Psoas muscle (tissue), 7 donors: ENCODE measurements at regions not wholly inside any gene's neighbourhood (a gene's known extent, or its start where the extent isn't known, plus 50 kb on each side); places are given as distances from the start of the nearest gene placed in this dataset.

ENCODE experiments used
- ATAC-seq, 4 donors: fragments of 200-7000 bp; cut with Tn5 transposase; one replicate each; pipeline ENCODE4 v1.9.1; 2020; ENCODE audit warnings: moderate library complexity in 3 of 4, mild to moderate bottlenecking in 2 of 4
- DNase-seq, 2 donors: peaks; one replicate each; pipeline ENCODE4 v3.0.0-alpha.2; 2020
- H3K27ac ChIP-seq: fragments of 200-600 bp; one replicate; pipeline ENCODE4 v1.8.0; 2022
- H3K27me3 ChIP-seq, 3 donors: fragments of 200-600 bp in 1 of 3; one replicate each; pipeline versions ENCODE4 v1.6.1 to v1.8.0; 2013 to 2022; ENCODE audit warnings: low read length in 2 of 3, mild to moderate bottlenecking in 2 of 3, moderate library complexity in 1 of 3; ENCODE audit not compliant: insufficient read depth in 3 of 3
- H3K36me3 ChIP-seq, 2 donors: fragments of 200-600 bp in 1 of 2; one replicate each; pipeline versions ENCODE4 v1.6.1 to v1.8.0; 2013 to 2022; ENCODE audit warnings: low read depth in 1 of 2, mild to moderate bottlenecking in 1 of 2, moderate library complexity in 1 of 2; ENCODE audit not compliant: insufficient read depth in 1 of 2
- H3K4me1 ChIP-seq: fragments of 200-600 bp; one replicate; pipeline ENCODE4 v1.8.0; 2022
- H3K4me3 ChIP-seq: fragments of 200-600 bp; one replicate; pipeline ENCODE4 v1.8.0; 2022; ENCODE audit warnings: mild to moderate bottlenecking
- H3K9me3 ChIP-seq: fragments of 200-600 bp; one replicate; pipeline ENCODE4 v1.8.0; 2022
- CTCF ChIP-seq: fragments of 200-600 bp; IDR thresholded peaks from one replicate; pipeline ENCODE4 v1.8.0; 2022; ENCODE audit warnings: antibody characterized with exemption
- WGBS, 3 donors: extraction: QIAGEN DNeasy Blood & Tissue Kit; methylation state at CpG; one replicate each; pipeline versions ENCODE4 v1.1.6 to v1.1.7; 2013; 5-methylcytosine and 5-hydroxymethylcytosine counted together
- intact Hi-C, 2 donors: fragments of 100-400 bp; cut with DNase I; formaldehyde crosslinking; loops; one replicate each; pipeline versions ENCODE4 v1.11.0 to v1.14.2; 2022
- donor health status: healthy with polysubstance abuse.
- donor health status: DM: no; HTN: no; CAD: no; lungs with moderate emphysema.
- donor health status: Bipolar disorder and iron deficiency.
- donor health status: healthy.
- donor health status: DM: yes; HTN: yes; CAD: no.
- donor health status: DM: no; HTN: no; CAD: no.
- donor health status: DM: yes; HTN: yes; CAD: no.

- 76 to 83% (median 81%) methylated on average over 2 of the region's 2 CpGs for WGBS, 3 donors
- Histone ChIP-seq H3K9me3 (no peaks in the 10 kb centered on the region), H3K4me1 (peaks cover 4% of the 10 kb centered on the region), H3K4me3 (no peak overlapping the region), H3K36me3 (no peaks in the 10 kb centered on the region), H3K27me3 (no peaks in the 10 kb centered on the region), H3K27ac (no peak overlapping the region)
- no peak for TF ChIP-seq CTCF
- intact Hi-C loops = no loop called here
- no peak for ATAC-seq
- DNase-seq = no peak
Observed at GRCh38 chr13:31873145-31873544, 133.8 kb downstream of the RXFP2 start.

GRCh38 chr13:31875134-31875533, 135.8 kb downstream of the RXFP2 start:
- DNase-seq = no peak
- Histone ChIP-seq H3K27me3 (no peaks in the 10 kb centered on the region), H3K4me1 (peaks cover 4% of the 10 kb centered on the region), H3K4me3 (no peak overlapping the region), H3K9me3 (no peaks in the 10 kb centered on the region), H3K36me3 (no peaks in the 10 kb centered on the region), H3K27ac (no peak overlapping the region)
- intact Hi-C loops = no loop called here
- WGBS, 3 donors = 45 to 71% (median 62%) methylated on average over 3 of the region's 3 CpGs
- TF ChIP-seq CTCF = no peak
- no peak for ATAC-seq

GRCh38 chr13:31878052-31878451, 138.7 kb downstream of the RXFP2 start:
- intact Hi-C loops = no loop called here
- WGBS, 3 donors = 65 to 90% (median 70%) methylated on average over 1 of the region's 1 CpG
- DNase-seq = no peak
- no peak overlapping the region for H3K27ac ChIP-seq
- H3K4me1 ChIP-seq = peaks cover 4% of the 10 kb centered on the region
- H3K9me3 ChIP-seq = no peaks in the 10 kb centered on the region
- ATAC-seq = no peak
- H3K27me3 ChIP-seq = no peaks in the 10 kb centered on the region
- TF ChIP-seq CTCF = no peak
- H3K4me3 ChIP-seq = no peak overlapping the region
- H3K36me3 ChIP-seq = no peaks in the 10 kb centered on the region

- H3K4me3 ChIP-seq = no peak overlapping the region
- no peak overlapping the region for H3K27ac ChIP-seq
- intact Hi-C loops = no loop called here
- H3K36me3 ChIP-seq = no peaks in the 10 kb centered on the region
- H3K9me3 ChIP-seq = no peaks in the 10 kb centered on the region
- H3K4me1 ChIP-seq = peaks cover 4% of the 10 kb centered on the region
- no peaks in the 10 kb centered on the region for H3K27me3 ChIP-seq
- WGBS, 3 donors = 97 to 100% (median 97%) methylated on average over 1 of the region's 1 CpG
- no peak for TF ChIP-seq CTCF
- DNase-seq = no peak
- ATAC-seq = no peak
Observed at GRCh38 chr13:31878495-31878894, 139.2 kb downstream of the RXFP2 start.

GRCh38 chr13:31878955-31879354, 139.6 kb downstream of the RXFP2 start:
- Histone ChIP-seq H3K4me3 (no peak overlapping the region), H3K9me3 (no peaks in the 10 kb centered on the region), H3K36me3 (no peaks in the 10 kb centered on the region), H3K27me3 (no peaks in the 10 kb centered on the region), H3K4me1 (peaks cover 4% of the 10 kb centered on the region), H3K27ac (no peak overlapping the region)
- no peak for DNase-seq
- 50 to 64% (median 59%) methylated on average over 2 of the region's 2 CpGs for WGBS, 3 donors
- intact Hi-C loops = no loop called here
- no peak for ATAC-seq
- TF ChIP-seq CTCF = no peak
